IMR-90 (cell line): ENCODE measurements at regions not wholly inside any gene's neighbourhood (a gene's known extent, or its start where the extent isn't known, plus 50 kb on each side); places are given as distances from the start of the nearest gene placed in this dataset.

Source experiments
- ATAC-seq: fragments of 200-7000 bp; cut with Tn5 transposase; 2 replicates; pipeline ENCODE4 v1.9.1; 2020; ENCODE audit warnings: low read depth, mild to moderate bottlenecking, moderate library complexity
- BruUV-seq: library from RNA; stranded (reverse); fragments of 400-500 nt; replicated peaks from 2 replicates; lab custom pipeline; 2021; lab: Mats Ljungman, UMichigan
- CTCF ChIA-PET: fragments of 300-600 bp; formaldehyde crosslinking; extraction: SDS; loops from one replicate; lab custom pipeline; 2021; ENCODE audit warnings: antibody characterized with exemption; lab: Yijun Ruan, JAX
- POLR2A ChIA-PET: fragments of 300-600 bp; sonication (Branson Sonifier 250); formaldehyde crosslinking; loops from one replicate; lab custom pipeline; 2022; ENCODE audit warnings: antibody characterized with exemption; ENCODE audit not compliant: unreplicated experiment; lab: Charles Lee
- DNase-seq: peaks from one replicate; pipeline ENCODE4 v3.0.0; 2013
- H2AFZ ChIP-seq: replicated peaks from 2 replicates; pipeline ENCODE3; 2013; ENCODE audit warnings: low read length, mild to moderate bottlenecking; ENCODE audit not compliant: poor library complexity
- H2AK5ac ChIP-seq: 2 replicates; pipeline ENCODE4 v1.6.1; 2013; ENCODE audit warnings: low read depth, low read length, inconsistent platforms
- H2AK9ac ChIP-seq: replicated peaks from 2 replicates; pipeline ENCODE3; 2013; ENCODE audit warnings: mild to moderate bottlenecking, low read depth, low read length, moderate library complexity; ENCODE audit not compliant: poor library complexity
- H2BK120ac ChIP-seq: 2 replicates; pipeline ENCODE4 v1.6.1; 2013; ENCODE audit warnings: low read depth, low read length, inconsistent platforms
- H2BK15ac ChIP-seq: 3 replicates; pipeline ENCODE4 v1.6.1; 2013; ENCODE audit warnings: low read depth, low read length, inconsistent platforms
- H2BK20ac ChIP-seq: 2 replicates; pipeline ENCODE4 v1.6.1; 2013; ENCODE audit warnings: low read depth, mild to moderate bottlenecking, inconsistent platforms, low read length, moderate library complexity
- H2BK5ac ChIP-seq: 2 replicates; pipeline ENCODE4 v1.6.1; 2013; ENCODE audit warnings: mild to moderate bottlenecking, low read depth, low read length, inconsistent platforms; ENCODE audit not compliant: poor library complexity, severe bottlenecking
- H3K14ac ChIP-seq: replicated peaks from 2 replicates; pipeline ENCODE4 v1.6.1; 2013; ENCODE audit warnings: low read depth, low read length, inconsistent platforms
- H3K18ac ChIP-seq: 2 replicates; pipeline ENCODE4 v1.6.1; 2013; ENCODE audit warnings: low read depth, low read length, control low read depth
- H3K23ac ChIP-seq: 2 replicates; pipeline ENCODE4 v1.6.1; 2013; ENCODE audit warnings: low read depth, low read length, inconsistent platforms
- H3K27ac ChIP-seq: 2 replicates; pipeline ENCODE4 v1.5.1; 2013; ENCODE audit warnings: mild to moderate bottlenecking, control low read depth, low read length; ENCODE audit not compliant: insufficient read depth
- H3K27me3 ChIP-seq: 2 replicates; pipeline ENCODE4 v1.6.1; 2013; ENCODE audit warnings: low read length; ENCODE audit not compliant: control insufficient read depth, insufficient read depth
- H3K36me3 ChIP-seq: 2 replicates; pipeline ENCODE4 v1.6.1; 2013; ENCODE audit warnings: low read length, mixed read lengths; ENCODE audit not compliant: control insufficient read depth, insufficient read depth
- H3K4ac ChIP-seq: 2 replicates; pipeline ENCODE4 v1.6.1; 2013; ENCODE audit warnings: low read depth, low read length, inconsistent platforms
- H3K4me1 ChIP-seq: 2 replicates; pipeline ENCODE4 v1.6.1; 2013; ENCODE audit warnings: low read length, mixed read lengths; ENCODE audit not compliant: control insufficient read depth, insufficient read depth
- H3K4me2 ChIP-seq: 2 replicates; pipeline ENCODE4 v1.6.1; 2013; ENCODE audit warnings: low read depth, mild to moderate bottlenecking, control low read depth, low read length, moderate library complexity
- H3K4me3 ChIP-seq: 2 replicates; pipeline ENCODE4 v1.5.1; 2013; ENCODE audit warnings: low read depth, mild to moderate bottlenecking, control low read depth, low read length, moderate library complexity; ENCODE audit not compliant: insufficient read depth
- H3K56ac ChIP-seq: 2 replicates; pipeline ENCODE4 v1.6.1; 2013; ENCODE audit warnings: low read length, inconsistent platforms; ENCODE audit not compliant: insufficient read depth; ENCODE audit errors: extremely low read depth
- H3K79me1 ChIP-seq, 2 experiments: 2 replicates each; pipeline ENCODE4 v1.6.1; 2013; ENCODE audit warnings: low read length in 2 of 2, inconsistent platforms in 1 of 2, low read depth in 1 of 2
- H3K9ac ChIP-seq: 2 replicates; pipeline ENCODE4 v1.6.1; 2013; ENCODE audit warnings: low read depth, low read length, control low read depth
- H3K9me1 ChIP-seq: 2 replicates; pipeline ENCODE4 v1.6.1; 2013; ENCODE audit warnings: low read length, inconsistent platforms; ENCODE audit not compliant: insufficient read depth
- H3K9me3 ChIP-seq: 2 replicates; pipeline ENCODE4 v1.6.1; 2013; ENCODE audit warnings: low read length; ENCODE audit not compliant: control insufficient read depth, insufficient read depth
- H4K20me1 ChIP-seq: 2 replicates; pipeline ENCODE4 v1.6.1; 2013; ENCODE audit warnings: low read length, inconsistent platforms; ENCODE audit not compliant: insufficient read depth
- H4K5ac ChIP-seq: 2 replicates; pipeline ENCODE4 v1.6.1; 2013; ENCODE audit warnings: mild to moderate bottlenecking, low read depth, low read length, control low read depth
- H4K8ac ChIP-seq, 2 experiments: 2 replicates each; pipeline ENCODE4 v1.6.1; 2013; ENCODE audit warnings: low read depth in 2 of 2, low read length in 2 of 2, control low read depth in 1 of 2, inconsistent platforms in 1 of 2
- H4K91ac ChIP-seq: 2 replicates; pipeline ENCODE4 v1.6.1; 2013; ENCODE audit warnings: low read depth, low read length, inconsistent platforms; ENCODE audit not compliant: insufficient read depth
- CEBPB ChIP-seq: IDR thresholded peaks from 2 replicates; pipeline ENCODE4 v1.6.1; 2012; ENCODE audit warnings: low read depth, low read length, improper control_type of control experiment
- RAD21 ChIP-seq: IDR thresholded peaks from 2 replicates; pipeline ENCODE4 v1.6.1; 2012; ENCODE audit warnings: low read length, improper control_type of control experiment
- WGBS, 2 experiments: methylation state at CpG; one replicate each; pipeline versions ENCODE4 v1.1.5 to v1.1.7; 2013; ENCODE audit warnings: missing lambda C conversion rate in 2 of 2; ENCODE audit not compliant: insufficient read length in 1 of 2; ENCODE audit errors: extremely low coverage in 2 of 2; 5-methylcytosine and 5-hydroxymethylcytosine counted together
- dilution Hi-C: fragments of 300-500 bp; cut with HindIII; formaldehyde crosslinking; loops from one replicate; pipeline ENCODE4 v1.14.3; 2018; ENCODE audit warnings: low sequenced_read_pairs; ENCODE audit not compliant: unreplicated experiment
- in situ Hi-C: fragments of 300-500 bp; cut with MboI; formaldehyde crosslinking; loops from 3 replicates; pipeline ENCODE4 v1.14.3; 2019; ENCODE audit warnings: low sequenced_read_pairs, inconsistent platforms, mixed read lengths
- intact Hi-C: fragments of 100-400 bp; cut with micrococcal nuclease; formaldehyde crosslinking; loops from 2 replicates; pipeline ENCODE4 v1.10.0; 2022

DNA sequence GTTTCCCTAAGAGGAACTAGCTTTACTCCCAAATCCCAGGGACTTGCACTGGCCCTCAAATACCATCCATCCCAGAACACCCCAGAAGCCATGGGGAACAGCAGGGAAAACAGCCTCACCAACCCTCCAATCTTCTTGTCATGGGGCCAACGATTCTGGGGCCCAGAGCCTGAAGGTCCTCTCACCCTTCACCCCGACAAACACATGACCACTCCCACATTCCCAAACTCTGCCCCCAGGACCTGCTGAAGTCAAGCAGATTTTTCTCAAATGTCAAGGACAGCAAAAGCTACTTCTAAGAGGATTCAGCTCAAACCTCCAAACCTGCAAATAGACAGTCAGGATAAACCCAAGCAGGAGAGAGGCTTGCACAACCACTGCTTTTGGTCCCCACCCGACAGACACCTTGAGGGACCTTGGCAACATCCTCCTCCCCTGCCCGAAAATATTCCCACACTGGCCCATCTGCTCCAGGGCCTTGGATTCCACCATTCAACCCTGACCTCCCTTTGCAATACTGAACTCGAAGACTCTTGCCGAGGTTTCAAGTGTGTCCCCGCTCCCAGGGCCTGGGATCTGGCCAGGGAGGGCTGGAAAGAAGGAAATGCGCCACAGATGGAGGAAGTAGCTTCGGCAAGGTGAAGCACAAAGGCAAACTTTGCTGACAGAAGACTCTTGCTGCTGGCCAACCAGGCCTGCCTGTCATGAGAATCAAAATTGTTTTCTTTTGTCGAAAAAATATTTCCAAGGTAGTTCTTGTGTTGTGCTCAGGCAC, 143.3 kb downstream of the ZFP36L2 start:
- peak overlapping the region; percentile 100 for H4K91ac ChIP-seq
- no peaks in the 10 kb centered on the region for H3K36me3 ChIP-seq
- dilution Hi-C loops = no loop called here
- ATAC-seq = no peak
- POLR2A ChIA-PET = interaction anchor here (0.6 kb wide), 1 partner anchor 12 kb away, joined by 3 read pairs; no protein-coding TSS in a partner anchor
- peak overlapping the region; percentile 99 for H3K14ac ChIP-seq
- peaks cover 52% of the 10 kb centered on the region for H3K9me1 ChIP-seq
- H3K4ac ChIP-seq = peak overlapping the region; percentile 100
- peak overlapping the region; percentile 32 for H3K9ac ChIP-seq
- H2AK9ac ChIP-seq = peak overlapping the region; percentile 90
- intact Hi-C loops = no loop called here
- DNase-seq = no peak
- no peak overlapping the region for H3K4me2 ChIP-seq
- H2AFZ ChIP-seq = peak overlapping the region; percentile 80
- H4K5ac ChIP-seq = peak overlapping the region; percentile 100
- H3K23ac ChIP-seq = peak overlapping the region; percentile 88
- peak overlapping the region; percentile 93 for H3K27ac ChIP-seq
- in situ Hi-C loops = no loop called here
- H3K79me1 ChIP-seq = peaks cover 0 to 47% of the 10 kb centered on the region in 2 experiments; a peak in 2 of 4 replicates
- no peaks in the 10 kb centered on the region for H3K9me3 ChIP-seq
- H3K4me1 ChIP-seq = peaks cover 61% of the 10 kb centered on the region
- BruUV-seq = no TSS peak
- H3K27me3 ChIP-seq = no peaks in the 10 kb centered on the region
- WGBS, 2 experiments = 68% methylated on average over 4 of the region's 10 CpGs; no CpG with 5 or more reads in 1 of the 2 experiments
- peak overlapping the region; percentile 50 for H3K56ac ChIP-seq
- peak overlapping the region; percentile 99 for H2BK20ac ChIP-seq
- H2BK120ac ChIP-seq = peak overlapping the region; percentile 100
- H3K18ac ChIP-seq = peak overlapping the region; percentile 99
- CTCF ChIA-PET = no interaction called here
- peak overlapping the region; percentile 100 for H2AK5ac ChIP-seq
- H4K20me1 ChIP-seq = no peaks in the 10 kb centered on the region
- H2BK15ac ChIP-seq = peak overlapping the region; percentile 100
- peak overlapping the region; percentile 94 to 95 for H4K8ac ChIP-seq
- H2BK5ac ChIP-seq = peak overlapping the region; percentile 99
- TF ChIP-seq CEBPB (peak; percentile 15; the same call in 1 of the 2 replicates), RAD21 (no peak)
- no peak overlapping the region for H3K4me3 ChIP-seq
